K562 (cell line): ENCODE measurements at regions not wholly inside any gene's neighbourhood (a gene's known extent, or its start where the extent isn't known, plus 50 kb on each side); places are given as distances from the start of the nearest gene placed in this dataset.

Experiments used
- AFF1 ChIP-seq, 2 experiments: fragments of 450-650 bp; IDR thresholded peaks; 2 replicates each; pipeline ENCODE4 v1.6.1; 2018; ENCODE audit warnings: mild to moderate bottlenecking in 2 of 2, low read depth in 1 of 2; ENCODE audit not compliant: partially characterized antibody in 2 of 2
- BCOR ChIP-seq: fragments of 450-650 bp; IDR thresholded peaks from 2 replicates; pipeline ENCODE4 v1.6.1; 2016
- DMBX1 ChIP-seq: fragments of 250-450 bp; sonication (Bioruptor Pico); IDR thresholded peaks from 2 replicates; pipeline ENCODE4 v1.8.0; 2022; ENCODE audit warnings: inconsistent platforms, mild to moderate bottlenecking, moderate library complexity, borderline replicate concordance
- EHMT2 ChIP-seq: fragments of 450-650 bp; IDR thresholded peaks from 2 replicates; pipeline ENCODE4 v1.6.1; 2018; ENCODE audit warnings: antibody characterized with exemption
- KAT7 ChIP-seq: sonication (generic); formaldehyde crosslinking; IDR thresholded peaks from 2 replicates; pipeline ENCODE4 v1.8.0; 2022; ENCODE audit warnings: missing genetic modification reagents, mild to moderate bottlenecking, borderline replicate concordance
- NFE2L1 ChIP-seq: fragments of 450-650 bp; IDR thresholded peaks from 2 replicates; pipeline ENCODE4 v1.6.1; 2016; ENCODE audit warnings: missing genetic modification characterization, low read depth, mild to moderate bottlenecking, missing compliant biosample characterization, moderate library complexity, borderline replicate concordance
- NR4A1 ChIP-seq, 2 experiments: fragments of 250-450 bp in 1 of 2; fragments of 450-650 bp in 1 of 2; sonication (Bioruptor Pico) in 1 of 2; IDR thresholded peaks; 2 replicates each; pipeline versions ENCODE4 v1.4.0 to v1.6.1; 2016 to 2020; ENCODE audit warnings: mild to moderate bottlenecking in 2 of 2, missing compliant biosample characterization in 1 of 2, missing genetic modification characterization in 1 of 2, moderate library complexity in 1 of 2
- SMAD4 ChIP-seq: fragments of 250-450 bp; sonication (Bioruptor Pico); conservative IDR thresholded peaks from 2 replicates; pipeline ENCODE4 v1.8.0; 2021; ENCODE audit warnings: inconsistent platforms, mild to moderate bottlenecking, moderate library complexity
- STAT5B ChIP-seq: fragments of 250-450 bp; sonication (Bioruptor Pico); IDR thresholded peaks from 2 replicates; pipeline ENCODE4 v1.8.0; 2021; ENCODE audit warnings: mild to moderate bottlenecking, inconsistent platforms
- ZNF12 ChIP-seq: sonication (generic); formaldehyde crosslinking; IDR thresholded peaks from 2 replicates; pipeline ENCODE4 v1.4.0; 2020; ENCODE audit warnings: mild to moderate bottlenecking, missing genetic modification reagents
- ZNF766 ChIP-seq: fragments of 200-800 bp; sonication (Bioruptor generic); conservative IDR thresholded peaks from 2 replicates; pipeline ENCODE4 v1.6.1; 2016; ENCODE audit warnings: missing genetic modification characterization, missing compliant biosample characterization
- TF ChIP-seq, protein P1 (sequence below), 2 experiments: fragments of 150-350 bp in 1 of 2; IDR thresholded peaks; 2 replicates each; pipeline ENCODE4 v1.6.1; 2012 to 2016; ENCODE audit warnings: low read depth in 2 of 2, low read length in 2 of 2, mild to moderate bottlenecking in 1 of 2, moderate library complexity in 1 of 2

DNA sequence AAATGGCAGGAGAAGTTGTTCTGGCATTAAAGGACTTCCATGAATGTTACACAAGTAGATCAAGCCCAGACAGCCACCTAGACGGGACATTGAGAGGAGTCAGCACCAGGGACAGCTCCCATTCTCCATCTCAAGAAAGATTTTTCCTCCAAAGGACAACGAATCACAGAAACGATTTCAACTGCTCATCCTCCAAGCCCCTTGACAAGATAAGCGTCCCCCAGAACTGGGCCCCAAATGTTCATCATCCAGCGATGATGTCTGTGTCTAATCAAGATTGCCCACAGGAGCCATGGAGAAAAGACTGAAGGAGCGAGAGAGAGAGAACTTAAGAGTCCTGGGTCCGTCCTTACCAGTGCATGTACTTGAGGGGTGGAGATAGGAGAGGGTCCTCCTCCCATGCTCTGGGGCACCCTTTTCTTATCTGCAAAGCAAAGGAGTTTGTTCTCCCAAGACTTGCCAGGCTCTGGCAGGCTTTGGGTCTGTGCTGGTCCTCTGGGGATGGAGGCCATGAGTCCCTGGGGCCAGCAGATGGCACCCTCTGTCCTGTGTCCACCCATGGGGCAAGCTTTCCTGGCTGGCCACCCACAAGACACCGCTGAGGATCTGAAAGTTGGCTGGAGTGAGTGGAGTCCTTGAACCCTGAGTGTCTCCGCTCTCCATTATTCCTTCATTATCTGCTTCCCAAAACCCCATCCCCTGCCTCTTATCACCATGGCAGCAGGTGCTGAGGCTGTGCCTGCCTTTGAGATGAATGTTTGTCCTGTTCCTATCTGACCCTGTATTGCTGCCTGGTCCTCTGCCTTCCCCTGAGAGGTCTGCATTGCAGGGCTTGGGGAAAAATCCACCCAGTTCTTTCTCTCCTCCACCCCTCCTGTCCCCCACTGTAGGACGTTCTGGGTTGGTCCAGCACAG lies 164.6 kb downstream of the ACTL8 start (continued):
- 0 out of 2 replicates have a peak, but pooled peaks have one; percentile 19 for TF ChIP-seq SMAD4 (CRISPR knock-in tag)
- 0 out of 2 replicates have a peak, but pooled peaks have one; percentile 60 for TF ChIP-seq DMBX1 (CRISPR knock-in tag)
- TF ChIP-seq, protein P1, sequence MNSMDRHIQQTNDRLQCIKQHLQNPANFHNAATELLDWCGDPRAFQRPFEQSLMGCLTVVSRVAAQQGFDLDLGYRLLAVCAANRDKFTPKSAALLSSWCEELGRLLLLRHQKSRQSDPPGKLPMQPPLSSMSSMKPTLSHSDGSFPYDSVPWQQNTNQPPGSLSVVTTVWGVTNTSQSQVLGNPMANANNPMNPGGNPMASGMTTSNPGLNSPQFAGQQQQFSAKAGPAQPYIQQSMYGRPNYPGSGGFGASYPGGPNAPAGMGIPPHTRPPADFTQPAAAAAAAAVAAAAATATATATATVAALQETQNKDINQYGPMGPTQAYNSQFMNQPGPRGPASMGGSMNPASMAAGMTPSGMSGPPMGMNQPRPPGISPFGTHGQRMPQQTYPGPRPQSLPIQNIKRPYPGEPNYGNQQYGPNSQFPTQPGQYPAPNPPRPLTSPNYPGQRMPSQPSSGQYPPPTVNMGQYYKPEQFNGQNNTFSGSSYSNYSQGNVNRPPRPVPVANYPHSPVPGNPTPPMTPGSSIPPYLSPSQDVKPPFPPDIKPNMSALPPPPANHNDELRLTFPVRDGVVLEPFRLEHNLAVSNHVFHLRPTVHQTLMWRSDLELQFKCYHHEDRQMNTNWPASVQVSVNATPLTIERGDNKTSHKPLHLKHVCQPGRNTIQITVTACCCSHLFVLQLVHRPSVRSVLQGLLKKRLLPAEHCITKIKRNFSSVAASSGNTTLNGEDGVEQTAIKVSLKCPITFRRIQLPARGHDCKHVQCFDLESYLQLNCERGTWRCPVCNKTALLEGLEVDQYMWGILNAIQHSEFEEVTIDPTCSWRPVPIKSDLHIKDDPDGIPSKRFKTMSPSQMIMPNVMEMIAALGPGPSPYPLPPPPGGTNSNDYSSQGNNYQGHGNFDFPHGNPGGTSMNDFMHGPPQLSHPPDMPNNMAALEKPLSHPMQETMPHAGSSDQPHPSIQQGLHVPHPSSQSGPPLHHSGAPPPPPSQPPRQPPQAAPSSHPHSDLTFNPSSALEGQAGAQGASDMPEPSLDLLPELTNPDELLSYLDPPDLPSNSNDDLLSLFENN (IDR thresholded peaks at IDR 0.05; ENCODE audit: low read depth in 2 of 2, low read length in 2 of 2): no peak
- TF ChIP-seq ZNF766 (CRISPR knock-in tag): peak; percentile 87; the same call in 1 of the 2 replicates
- TF ChIP-seq NR4A1 (CRISPR knock-in tag; IDR thresholded peaks at IDR 0.05): no peak
- TF ChIP-seq NR4A1 (tag; IDR thresholded peaks at IDR 0.05): 0 out of 2 replicates have a peak, but pooled peaks have one; percentile 35
- no peak for TF ChIP-seq NFE2L1 (tag)
- no peak for TF ChIP-seq ZNF12 (CRISPR knock-in tag)
- no peak for TF ChIP-seq KAT7
- TF ChIP-seq STAT5B: no peak
- TF ChIP-seq EHMT2: peak; percentile 98
- no peak for TF ChIP-seq BCOR
- peak in 1 of 2 experiments; percentile 87 for TF ChIP-seq AFF1 (IDR thresholded peaks at IDR 0.05; ENCODE audit: low read depth in 1 of 2, partially characterized antibody in 2 of 2)
